GM13976 (cell line): ENCODE measurements at regions not wholly inside any gene's neighbourhood (a gene's known extent, or its start where the extent isn't known, plus 50 kb on each side); places are given as distances from the start of the nearest gene placed in this dataset.
"Not testable (repeated sequence)": the region's sequence is repeated elsewhere in the genome, so short reads cannot be mapped to it uniquely, and the experiment has no call there.

Source experiments
- DNase-seq: peaks from one replicate; pipeline ENCODE4 v3.0.0; 2012; ENCODE audit warnings: low spot score
- CTCF ChIP-seq: IDR thresholded peaks from 2 replicates; pipeline ENCODE4 v1.5.1; 2012; ENCODE audit warnings: borderline replicate concordance, mild to moderate bottlenecking; ENCODE audit not compliant: insufficient read depth; ENCODE audit errors: extremely low read depth, missing control alignments, control extremely low read depth
- in situ Hi-C: fragments of 300-500 bp; cut with MboI; formaldehyde crosslinking; loops from one replicate; pipeline ENCODE4 v1.12.0; 2022; ENCODE audit warnings: low sequenced_read_pairs, mixed read lengths, inconsistent platforms; ENCODE audit not compliant: unreplicated experiment

GRCh38 chrX:13464599-13465275 is 104.7 kb upstream of the EGFL6 start:
- TF ChIP-seq CTCF = no peak
- no peak for DNase-seq
- in situ Hi-C loops = loop anchor here (10.0 kb wide), 1 partner anchor 200 kb away; no protein-coding TSS in a partner anchor

GRCh38 chrX:13463608-13464007 is 105.8 kb upstream of the EGFL6 start:
- no peak for TF ChIP-seq CTCF
- in situ Hi-C loops = loop anchor here (10.0 kb wide), 1 partner anchor 199 kb away; no protein-coding TSS in a partner anchor
- no peak for DNase-seq

GRCh38 chrX:13452283-13452682 is 117.1 kb upstream of the EGFL6 start:
- TF ChIP-seq CTCF = no peak
- in situ Hi-C loops = no loop called here
- no peak for DNase-seq

GRCh38 chrX:13449441-13449840 is 120.0 kb upstream of the EGFL6 start:
- no peak for DNase-seq
- no peak for TF ChIP-seq CTCF
- in situ Hi-C loops = no loop called here

- no peak for TF ChIP-seq CTCF
- in situ Hi-C loops = no loop called here
- DNase-seq = no peak
Observed at GRCh38 chrX:13448941-13449340, 120.5 kb upstream of the EGFL6 start.

GRCh38 chrX:13441608-13442007 is 121.8 kb upstream of the ATXN3L start:
- DNase-seq, in situ Hi-C loops: not testable (repeated sequence)

- in situ Hi-C loops = no loop called here
- DNase-seq = no peak
- TF ChIP-seq CTCF = no peak
Observed at GRCh38 chrX:13440176-13440575, 120.3 kb upstream of the ATXN3L start.
